ENCODE measurements at regions not wholly inside any gene's neighbourhood (a gene's known extent, or its start where the extent isn't known, plus 50 kb on each side); places are given as distances from the start of the nearest gene placed in this dataset.

- Histone ChIP-seq H3K27me3 (ENCODE audit: control insufficient read depth in 4 of 4, insufficient read depth in 4 of 4, low read length in 3 of 4) (no peaks in the 10 kb centered on the region), H3K9me3 (ENCODE audit: control insufficient read depth in 4 of 4, low read length in 3 of 4) (no peaks in the 10 kb centered on the region), H3K36me3 (ENCODE audit: control insufficient read depth in 4 of 4, insufficient read depth in 3 of 4, low read depth in 1 of 4, low read length in 3 of 4) (no peaks in the 10 kb centered on the region), H3K4me1 (ENCODE audit: control insufficient read depth in 4 of 4, insufficient read depth in 4 of 4, low read length in 3 of 4) (no peaks in the 10 kb centered on the region), H3K4me3 (ENCODE audit: low read depth in 1 of 3, low read length in 3 of 3) (no peak overlapping the region), H3K27ac (ENCODE audit: low read depth in 1 of 2, low read length in 2 of 2) (no peak overlapping the region), H3K9ac (ENCODE audit: low read depth in 1 of 2, low read length in 2 of 2) (no peak overlapping the region)
- TF ChIP-seq JUND (IDR thresholded peaks at IDR 0.05) = no peak
- peak; percentile 23 for TF ChIP-seq NR2F2 (IDR thresholded peaks at IDR 0.05)
- TF ChIP-seq HNF4G (IDR thresholded peaks at IDR 0.05) = no peak
- 79% methylated on average over 21 of the region's 21 CpGs for WGBS
- peak; percentile 19 for DNase-seq (ENCODE audit: low spot score)
These were observed 300.6 kb downstream of the EIPR1 start for GRCh38 chr2:3076848-3077642.

GRCh38 chr2:3075991-3076340, 301.7 kb downstream of the EIPR1 start:
- Histone ChIP-seq H3K27me3 (ENCODE audit: control insufficient read depth in 4 of 4, insufficient read depth in 4 of 4, low read length in 3 of 4) (no peaks in the 10 kb centered on the region), H3K9ac (ENCODE audit: low read depth in 1 of 2, low read length in 2 of 2) (no peak overlapping the region), H3K27ac (ENCODE audit: low read depth in 1 of 2, low read length in 2 of 2) (no peak overlapping the region), H3K9me3 (ENCODE audit: control insufficient read depth in 4 of 4, low read length in 3 of 4) (no peaks in the 10 kb centered on the region), H3K4me3 (ENCODE audit: low read depth in 1 of 3, low read length in 3 of 3) (no peak overlapping the region), H3K4me1 (ENCODE audit: control insufficient read depth in 4 of 4, insufficient read depth in 4 of 4, low read length in 3 of 4) (no peaks in the 10 kb centered on the region), H3K36me3 (ENCODE audit: control insufficient read depth in 4 of 4, insufficient read depth in 3 of 4, low read depth in 1 of 4, low read length in 3 of 4) (no peaks in the 10 kb centered on the region)
- 97% methylated on average over 4 of the region's 4 CpGs for WGBS
- TF ChIP-seq NR2F2 (IDR thresholded peaks at IDR 0.05) = no peak
- no peak for TF ChIP-seq ATF3 (IDR thresholded peaks at IDR 0.05)
- TF ChIP-seq HNF4G (IDR thresholded peaks at IDR 0.05) = no peak
- TF ChIP-seq SP1 (IDR thresholded peaks at IDR 0.05) = no peak
- TF ChIP-seq CTCF (IDR thresholded peaks at IDR 0.05; ENCODE audit: low read depth, low read length, missing input control) = no peak
- TF ChIP-seq REST (IDR thresholded peaks at IDR 0.05) = no peak
- TF ChIP-seq JUND (IDR thresholded peaks at IDR 0.05) = no peak
- no peak for TF ChIP-seq MAX (IDR thresholded peaks at IDR 0.05)
- TF ChIP-seq RAD21 (IDR thresholded peaks at IDR 0.05) = no peak
- TF ChIP-seq FOXA1 (IDR thresholded peaks at IDR 0.05) = no peak
- no peak for TF ChIP-seq FOXA2 (IDR thresholded peaks at IDR 0.05)
- no peak for TF ChIP-seq YY1 (IDR thresholded peaks at IDR 0.05)
- TF ChIP-seq RXRA (IDR thresholded peaks at IDR 0.05) = no peak
- TF ChIP-seq ZBTB33 (IDR thresholded peaks at IDR 0.05) = no peak
- no peak for TF ChIP-seq EGR1 (IDR thresholded peaks at IDR 0.05; ENCODE audit: low read depth in 2 of 2)
- TF ChIP-seq GABPA (IDR thresholded peaks at IDR 0.05 in 1 of 2, conservative IDR thresholded peaks at IDR 0.05 in 1 of 2) = no peak
- TF ChIP-seq TAF1 (conservative IDR thresholded peaks at IDR 0.05) = no peak
- no peak for TF ChIP-seq HNF4A (conservative IDR thresholded peaks at IDR 0.05)
- no peak for DNase-seq (ENCODE audit: low spot score)

All from liver (tissue), 8 donors.